HG03565 (cell line): ENCODE measurements at regions not wholly inside any gene's neighbourhood (a gene's known extent, or its start where the extent isn't known, plus 50 kb on each side); places are given as distances from the start of the nearest gene placed in this dataset.

Source experiments
- ATAC-seq: cut with Tn5 transposase; IDR thresholded peaks from one replicate; pipeline ENCODE4 v1.9.1; 2021; ENCODE audit warnings: mild to moderate bottlenecking, moderate library complexity; ENCODE audit not compliant: unreplicated experiment

- ATAC-seq, result no peak
These were observed 1045.1 kb downstream of the TBC1D22A start for GRCh38 chr22:47807506-47807905.

- ATAC-seq, result no peak
These were observed 1044.4 kb downstream of the TBC1D22A start for GRCh38 chr22:47806894-47807293.

DNA sequence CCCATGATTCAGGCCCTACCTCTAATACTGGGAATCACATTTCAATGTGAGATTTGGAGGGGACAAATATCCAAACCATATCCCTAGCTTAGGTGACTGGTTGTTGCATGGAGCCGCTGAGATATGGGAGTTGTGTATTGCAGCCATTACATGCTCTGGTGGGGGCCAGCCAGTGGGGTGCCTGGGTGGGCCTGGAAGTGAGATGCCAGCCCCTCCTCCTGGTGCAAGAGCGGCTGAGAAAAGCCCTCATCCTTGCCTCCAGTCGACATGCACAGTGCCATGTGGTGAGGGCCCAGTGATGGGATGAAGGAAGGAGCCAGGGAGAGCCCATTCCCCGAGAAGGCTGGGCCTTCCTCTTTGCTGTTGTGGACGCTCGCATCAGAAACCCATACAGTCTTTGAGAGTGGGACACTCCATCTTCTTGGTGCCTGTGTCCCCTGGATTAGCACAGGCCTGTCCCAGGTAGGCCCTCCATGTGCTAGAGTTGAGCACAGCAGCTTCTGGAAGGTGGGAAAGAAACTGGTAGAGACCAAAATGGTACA is 1043.0 kb downstream of the TBC1D22A start:
- ATAC-seq, result no peak

DNA sequence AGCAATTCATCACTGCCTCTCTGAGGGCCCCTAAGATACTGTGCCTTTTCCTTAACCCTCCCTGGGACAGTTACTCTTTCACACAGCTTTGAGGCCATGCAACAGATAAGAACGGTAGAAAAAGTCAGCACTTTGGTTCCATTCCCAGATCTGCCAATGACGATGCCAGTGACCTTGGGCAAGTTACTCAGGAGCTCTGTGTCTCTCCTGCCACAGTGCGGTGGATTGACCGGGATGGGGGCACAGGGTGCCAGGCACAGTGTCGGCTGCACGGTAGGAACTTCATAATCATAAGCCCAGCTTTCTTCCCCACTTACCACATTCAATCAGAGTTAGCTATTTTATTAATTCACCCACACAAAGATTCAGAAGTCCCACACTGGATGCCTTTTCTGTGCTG is 1041.8 kb downstream of the TBC1D22A start:
- no peak for ATAC-seq

DNA sequence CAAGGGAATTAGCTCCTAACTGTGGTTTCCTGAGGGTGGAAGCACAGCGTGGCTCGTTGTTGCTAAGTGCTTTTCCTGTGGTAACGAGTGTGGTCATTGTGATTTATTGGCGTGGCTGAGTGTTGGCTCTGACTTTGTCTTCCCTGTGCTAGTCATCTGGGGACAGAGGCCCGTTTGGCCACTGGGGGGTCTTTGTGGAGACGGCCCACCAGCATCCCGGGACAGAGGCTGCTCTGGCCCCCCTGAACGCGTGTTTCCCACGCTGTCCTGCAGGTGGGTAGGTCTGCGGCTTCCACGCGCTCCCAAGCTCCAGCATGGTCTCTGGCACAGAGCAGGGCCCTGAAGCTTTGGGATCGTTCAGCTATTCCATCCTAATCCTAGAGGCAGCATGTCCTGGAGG is 1040.0 kb downstream of the TBC1D22A start:
- ATAC-seq, result no peak

GRCh38 chr22:47801541-47802245 is 1039.2 kb downstream of the TBC1D22A start:
- no peak for ATAC-seq

DNA sequence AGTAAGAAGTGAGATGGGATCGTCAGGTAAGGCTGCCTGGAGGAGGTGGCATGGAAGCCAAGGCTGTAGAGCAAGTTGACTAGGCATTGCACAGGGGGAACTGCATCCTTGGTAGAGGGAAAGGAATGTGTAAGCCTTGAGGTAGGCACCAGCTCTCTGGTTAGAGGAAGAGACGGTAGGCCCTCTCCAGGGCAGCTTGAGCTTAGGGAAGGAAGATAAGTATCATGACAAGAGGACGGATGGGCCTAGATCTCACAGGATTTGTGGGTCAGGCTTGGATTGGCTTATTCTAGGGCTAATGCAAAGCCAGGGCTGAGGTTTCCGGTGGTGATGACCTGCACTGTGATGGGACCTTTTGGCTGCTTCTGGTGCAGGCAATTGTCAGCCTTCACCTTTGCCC is 1035.8 kb downstream of the TBC1D22A start:
- no peak for ATAC-seq

DNA sequence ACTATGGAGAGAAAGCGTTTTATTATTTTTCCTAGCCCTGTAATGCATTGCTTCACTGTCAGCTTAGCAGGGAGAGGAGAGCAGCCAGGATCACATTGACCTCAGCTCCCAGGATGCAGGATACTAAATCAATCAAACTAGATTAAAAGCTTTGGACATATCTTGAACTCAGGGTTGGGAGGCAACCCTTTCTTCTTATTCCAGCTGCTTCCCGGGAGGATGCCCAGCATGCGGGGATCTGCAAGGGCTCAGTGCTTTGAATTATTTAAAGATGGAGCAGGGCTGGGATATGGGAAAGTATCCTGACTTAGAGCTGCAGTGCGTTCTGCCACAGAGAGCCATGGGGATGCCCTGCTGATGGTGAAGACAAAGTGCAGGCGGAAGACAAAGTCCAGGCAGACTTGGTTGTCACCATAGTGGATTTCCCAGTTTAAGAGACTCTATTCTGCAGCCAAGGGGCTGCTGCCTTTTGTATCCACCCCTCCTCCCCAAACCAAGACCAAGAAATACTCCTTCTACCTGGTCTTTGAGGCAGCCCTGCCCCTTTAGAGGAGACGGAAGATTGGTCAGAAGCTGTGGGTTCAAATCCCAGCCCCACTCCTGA is 1035.0 kb downstream of the TBC1D22A start:
- no peak for ATAC-seq

DNA sequence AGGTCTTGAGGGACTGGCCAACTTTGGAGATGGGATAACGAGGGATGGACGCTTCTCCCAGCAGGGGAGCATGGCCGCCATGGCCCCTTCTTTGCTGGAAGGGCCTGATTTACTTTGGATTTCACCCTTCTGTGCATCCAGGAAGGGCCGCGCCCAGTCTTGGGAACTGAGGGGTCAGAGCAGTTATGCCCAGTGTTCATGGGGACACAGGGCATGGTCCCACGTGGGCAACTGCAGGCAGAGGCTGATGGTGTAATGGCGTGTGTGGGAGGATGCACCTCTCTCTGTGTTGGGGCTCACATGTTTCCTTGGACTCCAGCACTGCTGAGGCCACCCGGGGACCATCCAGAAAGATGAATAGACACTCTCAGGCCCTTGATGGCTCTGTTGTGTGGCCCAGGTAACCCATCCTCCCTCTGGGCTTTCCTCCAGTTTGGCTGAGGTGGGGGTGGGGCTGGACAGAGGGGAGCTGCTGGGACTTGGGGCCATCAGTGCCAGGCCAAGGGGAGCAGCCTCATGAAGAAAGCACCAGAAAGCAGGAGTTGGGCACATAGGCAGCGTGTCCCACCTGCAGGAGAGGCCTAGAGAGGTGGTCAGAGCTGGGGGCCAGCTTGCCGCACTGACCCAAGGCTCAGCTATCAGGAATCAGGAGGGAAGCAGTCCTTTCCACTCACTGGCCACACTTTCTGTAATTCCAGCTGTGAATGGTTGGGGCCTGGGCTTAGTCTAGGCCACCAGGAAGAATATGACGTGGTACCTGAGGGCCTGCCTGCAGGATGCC is 1033.9 kb downstream of the TBC1D22A start:
- ATAC-seq, result no peak

DNA sequence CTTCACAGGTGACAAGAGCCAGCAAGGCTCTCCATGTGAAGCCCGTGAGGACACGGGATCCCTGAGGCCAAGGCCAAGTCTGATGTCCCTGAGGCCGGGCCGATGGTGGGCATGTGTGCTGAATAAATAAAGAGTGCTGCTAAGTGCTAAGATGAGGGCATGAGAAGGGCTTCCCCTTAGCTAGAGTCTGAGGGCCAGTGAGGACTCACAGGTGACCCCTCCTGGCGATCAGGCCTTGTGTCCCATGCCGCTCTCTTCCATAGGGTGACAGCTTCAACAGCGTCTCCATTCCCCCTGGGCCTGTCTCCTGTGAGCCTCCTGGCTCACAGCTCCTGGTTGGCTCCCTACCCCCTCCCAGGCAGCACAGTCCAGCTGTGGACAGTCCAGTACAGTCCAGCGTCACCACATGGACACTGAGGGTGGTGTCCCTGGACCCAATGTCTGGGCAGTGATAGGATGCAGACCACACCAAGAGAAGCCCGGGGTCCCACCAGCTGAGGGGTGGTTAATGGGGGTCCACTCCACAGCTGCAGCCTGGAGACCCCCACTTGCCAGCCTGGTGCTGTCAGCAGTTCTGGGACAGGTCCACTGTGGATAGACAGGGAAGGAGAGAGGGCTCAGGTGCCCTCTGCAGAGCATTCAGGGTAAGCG is 1033.2 kb downstream of the TBC1D22A start:
- no peak for ATAC-seq

DNA sequence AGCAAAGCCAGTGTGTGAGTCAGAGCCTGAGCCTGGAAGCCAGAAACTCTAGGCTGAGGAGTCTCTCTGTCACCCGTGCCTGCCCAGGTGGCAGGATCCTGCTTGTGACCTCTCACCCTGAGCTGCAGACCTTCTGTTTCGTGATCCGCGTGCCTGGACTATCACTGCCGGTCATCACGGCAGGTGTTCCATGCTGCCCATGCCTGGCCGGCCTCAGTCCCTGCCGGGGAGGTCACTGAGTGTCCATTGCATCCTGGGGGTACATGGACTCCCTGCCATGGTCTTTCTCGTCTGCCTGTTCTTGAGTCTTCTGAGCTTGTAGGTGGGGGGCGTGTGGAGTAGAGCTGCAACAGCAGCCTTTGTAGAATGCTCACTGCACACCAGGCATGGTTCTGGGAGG is 1032.4 kb downstream of the TBC1D22A start:
- no peak for ATAC-seq

DNA sequence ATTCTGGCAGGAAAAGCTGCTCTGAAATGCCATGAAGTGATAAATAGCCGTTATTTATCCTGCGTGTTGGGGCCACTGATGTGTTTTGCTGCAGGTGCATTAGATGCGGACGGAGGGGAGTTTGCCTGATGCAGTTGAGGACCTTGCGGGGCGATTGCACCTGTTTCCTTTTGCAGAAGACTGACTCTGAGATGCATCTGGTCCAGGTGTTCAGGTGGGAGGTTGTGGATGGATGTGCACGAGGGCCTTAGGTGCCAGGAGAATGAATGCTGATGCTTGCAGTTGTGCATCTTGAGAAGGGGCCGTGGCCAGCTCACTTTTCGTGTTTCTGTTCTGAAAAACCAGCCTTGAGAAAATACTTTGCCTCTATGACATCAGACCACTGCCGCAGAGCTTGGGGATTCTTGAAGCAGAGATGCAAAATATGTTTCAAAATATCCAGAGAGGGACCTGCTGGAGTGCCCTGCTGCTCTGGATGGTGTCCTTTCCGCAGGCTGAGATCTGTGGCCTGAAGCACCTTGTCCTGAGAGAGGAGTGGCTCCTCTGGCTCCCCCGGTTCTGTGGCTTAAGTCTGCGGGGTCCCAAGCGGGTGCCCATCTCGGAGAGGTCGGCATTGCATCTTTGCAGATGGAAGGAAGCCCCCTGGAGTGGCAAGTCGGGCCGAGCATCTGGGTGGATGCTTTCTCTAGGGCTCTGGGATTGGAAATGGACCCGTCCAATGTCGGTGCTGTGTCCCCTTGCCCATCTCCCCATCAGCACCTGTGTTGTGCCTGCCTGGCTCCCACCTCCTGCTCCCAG is 1031.1 kb downstream of the TBC1D22A start:
- ATAC-seq, result no peak

GRCh38 chr22:47789171-47789570 is 1026.7 kb downstream of the TBC1D22A start:
- ATAC-seq, result no peak

DNA sequence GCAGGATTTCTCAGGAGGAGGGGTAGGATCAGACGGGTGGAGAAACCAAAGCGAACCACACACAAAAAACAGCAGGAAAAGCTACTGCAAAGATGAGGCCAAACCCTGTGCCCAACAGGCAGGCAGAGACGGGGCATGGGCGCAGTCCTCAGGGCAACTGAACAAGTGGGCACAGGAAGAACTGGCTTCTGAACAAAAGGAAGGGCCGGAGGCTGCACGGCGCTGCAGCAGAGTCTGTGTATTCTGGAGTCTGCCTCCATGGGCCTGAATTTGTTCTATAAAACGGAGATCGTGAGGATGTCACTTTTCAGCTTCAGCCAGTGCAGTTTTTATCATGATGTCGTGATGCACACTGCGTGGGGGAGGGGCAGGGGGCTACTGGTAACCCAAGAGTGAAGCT is 1026.0 kb downstream of the TBC1D22A start:
- no peak for ATAC-seq

GRCh38 chr22:47787501-47788227 is 1025.2 kb downstream of the TBC1D22A start:
- no peak for ATAC-seq

- ATAC-seq, result no peak
These were observed 1024.3 kb downstream of the TBC1D22A start for GRCh38 chr22:47786650-47787290.

DNA sequence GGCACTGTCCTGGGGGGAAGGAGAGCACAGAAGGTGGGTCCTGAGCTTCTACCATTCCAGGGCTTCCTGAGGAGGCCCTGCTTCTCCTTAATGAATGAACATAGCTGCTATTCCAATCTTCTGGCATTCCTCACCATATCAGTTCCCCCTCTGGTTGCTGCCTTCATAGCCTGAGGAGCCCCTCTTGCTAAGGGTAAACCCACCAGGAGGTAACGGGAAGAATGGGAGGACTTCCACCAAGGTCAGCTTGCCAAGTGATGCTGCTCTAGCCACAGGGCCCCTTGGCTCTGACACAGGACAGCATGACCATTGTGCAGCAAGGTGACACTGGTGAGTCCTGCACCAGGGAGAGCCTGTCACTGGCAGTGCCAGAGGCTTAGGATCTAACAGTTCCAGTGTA is 1022.5 kb downstream of the TBC1D22A start:
- ATAC-seq, result no peak

- ATAC-seq, result no peak
These were observed 1022.0 kb downstream of the TBC1D22A start for GRCh38 chr22:47784367-47784983.
